Panc1 (cell line): ENCODE measurements at regions not wholly inside any gene's neighbourhood (a gene's known extent, or its start where the extent isn't known, plus 50 kb on each side); places are given as distances from the start of the nearest gene placed in this dataset.

Source experiments
- POLR2AphosphoS5 ChIP-seq: IDR thresholded peaks from 2 replicates; pipeline ENCODE4 v1.6.1; 2012; ENCODE audit warnings: mild to moderate bottlenecking, low read depth, low read length, moderate library complexity
- TCF7L2 ChIP-seq: IDR thresholded peaks from 2 replicates; pipeline ENCODE4 v1.6.1; 2011; ENCODE audit warnings: mild to moderate bottlenecking, low read depth, low read length, inconsistent platforms
- TF ChIP-seq, protein P1 (sequence below): fragments of 450-650 bp; IDR thresholded peaks from 2 replicates; pipeline ENCODE4 v1.5.1; 2017; ENCODE audit warnings: mild to moderate bottlenecking
- TF ChIP-seq, protein P2 (sequence below), 2 experiments: IDR thresholded peaks; 2 replicates each; pipeline ENCODE4 v1.6.1; 2011 to 2012; ENCODE audit warnings: low read depth in 2 of 2, control low read depth in 1 of 2, low read length in 1 of 2, mild to moderate bottlenecking in 1 of 2, moderate library complexity in 1 of 2; ENCODE audit not compliant: insufficient read depth in 1 of 2

GRCh38 chr6:153800580-153801188, 238.4 kb upstream of the OPRM1 start:
- TF ChIP-seq, protein P1, sequence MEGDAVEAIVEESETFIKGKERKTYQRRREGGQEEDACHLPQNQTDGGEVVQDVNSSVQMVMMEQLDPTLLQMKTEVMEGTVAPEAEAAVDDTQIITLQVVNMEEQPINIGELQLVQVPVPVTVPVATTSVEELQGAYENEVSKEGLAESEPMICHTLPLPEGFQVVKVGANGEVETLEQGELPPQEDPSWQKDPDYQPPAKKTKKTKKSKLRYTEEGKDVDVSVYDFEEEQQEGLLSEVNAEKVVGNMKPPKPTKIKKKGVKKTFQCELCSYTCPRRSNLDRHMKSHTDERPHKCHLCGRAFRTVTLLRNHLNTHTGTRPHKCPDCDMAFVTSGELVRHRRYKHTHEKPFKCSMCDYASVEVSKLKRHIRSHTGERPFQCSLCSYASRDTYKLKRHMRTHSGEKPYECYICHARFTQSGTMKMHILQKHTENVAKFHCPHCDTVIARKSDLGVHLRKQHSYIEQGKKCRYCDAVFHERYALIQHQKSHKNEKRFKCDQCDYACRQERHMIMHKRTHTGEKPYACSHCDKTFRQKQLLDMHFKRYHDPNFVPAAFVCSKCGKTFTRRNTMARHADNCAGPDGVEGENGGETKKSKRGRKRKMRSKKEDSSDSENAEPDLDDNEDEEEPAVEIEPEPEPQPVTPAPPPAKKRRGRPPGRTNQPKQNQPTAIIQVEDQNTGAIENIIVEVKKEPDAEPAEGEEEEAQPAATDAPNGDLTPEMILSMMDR = no peak
- TF ChIP-seq, protein P2, sequence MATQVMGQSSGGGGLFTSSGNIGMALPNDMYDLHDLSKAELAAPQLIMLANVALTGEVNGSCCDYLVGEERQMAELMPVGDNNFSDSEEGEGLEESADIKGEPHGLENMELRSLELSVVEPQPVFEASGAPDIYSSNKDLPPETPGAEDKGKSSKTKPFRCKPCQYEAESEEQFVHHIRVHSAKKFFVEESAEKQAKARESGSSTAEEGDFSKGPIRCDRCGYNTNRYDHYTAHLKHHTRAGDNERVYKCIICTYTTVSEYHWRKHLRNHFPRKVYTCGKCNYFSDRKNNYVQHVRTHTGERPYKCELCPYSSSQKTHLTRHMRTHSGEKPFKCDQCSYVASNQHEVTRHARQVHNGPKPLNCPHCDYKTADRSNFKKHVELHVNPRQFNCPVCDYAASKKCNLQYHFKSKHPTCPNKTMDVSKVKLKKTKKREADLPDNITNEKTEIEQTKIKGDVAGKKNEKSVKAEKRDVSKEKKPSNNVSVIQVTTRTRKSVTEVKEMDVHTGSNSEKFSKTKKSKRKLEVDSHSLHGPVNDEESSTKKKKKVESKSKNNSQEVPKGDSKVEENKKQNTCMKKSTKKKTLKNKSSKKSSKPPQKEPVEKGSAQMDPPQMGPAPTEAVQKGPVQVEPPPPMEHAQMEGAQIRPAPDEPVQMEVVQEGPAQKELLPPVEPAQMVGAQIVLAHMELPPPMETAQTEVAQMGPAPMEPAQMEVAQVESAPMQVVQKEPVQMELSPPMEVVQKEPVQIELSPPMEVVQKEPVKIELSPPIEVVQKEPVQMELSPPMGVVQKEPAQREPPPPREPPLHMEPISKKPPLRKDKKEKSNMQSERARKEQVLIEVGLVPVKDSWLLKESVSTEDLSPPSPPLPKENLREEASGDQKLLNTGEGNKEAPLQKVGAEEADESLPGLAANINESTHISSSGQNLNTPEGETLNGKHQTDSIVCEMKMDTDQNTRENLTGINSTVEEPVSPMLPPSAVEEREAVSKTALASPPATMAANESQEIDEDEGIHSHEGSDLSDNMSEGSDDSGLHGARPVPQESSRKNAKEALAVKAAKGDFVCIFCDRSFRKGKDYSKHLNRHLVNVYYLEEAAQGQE (IDR thresholded peaks at IDR 0.05; ENCODE audit: insufficient read depth in 1 of 2, low read depth in 2 of 2, low read length in 1 of 2) = no peak
- TF ChIP-seq POLR2AphosphoS5 = no peak
- no peak for TF ChIP-seq TCF7L2
